ENCODE measurements at regions not wholly inside any gene's neighbourhood (a gene's known extent, or its start where the extent isn't known, plus 50 kb on each side); places are given as distances from the start of the nearest gene placed in this dataset.

DNA sequence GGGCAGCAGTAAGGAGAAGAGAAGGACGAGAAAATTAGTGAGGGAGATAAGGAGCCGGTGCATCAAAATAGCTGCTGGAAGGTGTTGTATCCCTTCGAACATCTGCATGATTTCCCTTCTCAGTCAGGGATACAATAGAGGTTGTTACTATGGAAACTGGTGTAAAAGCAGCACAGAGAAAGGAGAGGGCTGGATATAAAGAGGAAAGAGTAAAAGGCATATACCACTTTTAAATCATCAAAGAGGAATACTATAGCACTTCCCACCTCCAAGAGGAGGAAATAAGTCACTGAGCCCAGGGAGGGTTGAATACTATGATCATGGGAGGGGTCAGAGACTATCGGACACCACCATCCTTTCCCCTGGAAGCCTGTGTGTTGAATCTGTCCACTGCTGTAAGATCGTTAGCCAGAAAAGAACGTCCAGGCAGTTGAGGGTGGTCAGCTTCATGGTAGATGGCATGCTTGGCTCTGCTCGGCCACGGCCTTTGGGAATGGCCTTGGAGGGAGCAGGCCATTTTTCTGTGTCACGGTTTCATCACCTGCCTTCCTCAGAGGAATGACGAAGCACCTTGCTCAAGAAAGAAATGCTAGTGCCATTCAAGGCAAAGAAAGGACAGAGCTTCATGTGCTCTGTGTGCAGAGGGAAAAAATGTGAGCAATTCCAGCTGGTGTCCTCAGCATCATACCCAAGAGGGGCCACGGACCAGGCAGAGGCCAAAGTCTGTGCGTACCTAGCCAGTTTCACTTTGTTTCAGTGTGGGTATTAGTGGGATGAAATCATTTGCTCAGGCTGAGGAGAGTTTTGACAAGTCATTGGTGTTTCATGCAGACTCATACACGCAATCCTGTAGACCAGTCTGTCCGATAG lies 64.2 kb downstream of the IRF2BP2 start (continued):
- TF ChIP-seq, protein P1, sequence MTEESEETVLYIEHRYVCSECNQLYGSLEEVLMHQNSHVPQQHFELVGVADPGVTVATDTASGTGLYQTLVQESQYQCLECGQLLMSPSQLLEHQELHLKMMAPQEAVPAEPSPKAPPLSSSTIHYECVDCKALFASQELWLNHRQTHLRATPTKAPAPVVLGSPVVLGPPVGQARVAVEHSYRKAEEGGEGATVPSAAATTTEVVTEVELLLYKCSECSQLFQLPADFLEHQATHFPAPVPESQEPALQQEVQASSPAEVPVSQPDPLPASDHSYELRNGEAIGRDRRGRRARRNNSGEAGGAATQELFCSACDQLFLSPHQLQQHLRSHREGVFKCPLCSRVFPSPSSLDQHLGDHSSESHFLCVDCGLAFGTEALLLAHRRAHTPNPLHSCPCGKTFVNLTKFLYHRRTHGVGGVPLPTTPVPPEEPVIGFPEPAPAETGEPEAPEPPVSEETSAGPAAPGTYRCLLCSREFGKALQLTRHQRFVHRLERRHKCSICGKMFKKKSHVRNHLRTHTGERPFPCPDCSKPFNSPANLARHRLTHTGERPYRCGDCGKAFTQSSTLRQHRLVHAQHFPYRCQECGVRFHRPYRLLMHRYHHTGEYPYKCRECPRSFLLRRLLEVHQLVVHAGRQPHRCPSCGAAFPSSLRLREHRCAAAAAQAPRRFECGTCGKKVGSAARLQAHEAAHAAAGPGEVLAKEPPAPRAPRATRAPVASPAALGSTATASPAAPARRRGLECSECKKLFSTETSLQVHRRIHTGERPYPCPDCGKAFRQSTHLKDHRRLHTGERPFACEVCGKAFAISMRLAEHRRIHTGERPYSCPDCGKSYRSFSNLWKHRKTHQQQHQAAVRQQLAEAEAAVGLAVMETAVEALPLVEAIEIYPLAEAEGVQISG (CRISPR knock-in tag; IDR thresholded peaks at IDR 0.05): peak; percentile 48; the same call in 1 of the 2 replicates
- TF ChIP-seq ZMYM3 (CRISPR knock-in tag; IDR thresholded peaks at IDR 0.05) (peak; percentile 75; the same call in 1 of the 2 replicates), NFAT5 (CRISPR knock-in tag; IDR thresholded peaks at IDR 0.05) (no peak), PHB2 (IDR thresholded peaks at IDR 0.05; ENCODE audit: partially characterized antibody) (no peak), RAD51 (IDR thresholded peaks at IDR 0.05; ENCODE audit: borderline replicate concordance) (no peak), ZNF570 (CRISPR knock-in tag; IDR thresholded peaks at IDR 0.05; ENCODE audit: borderline replicate concordance) (no peak), RNF2 (conservative IDR thresholded peaks at IDR 0.05; ENCODE audit: low read depth) (peak; percentile 62; the same call in 1 of the 2 replicates), ZNF382 (CRISPR knock-in tag; IDR thresholded peaks at IDR 0.05; ENCODE audit: borderline replicate concordance) (no peak), SCMH1 (CRISPR knock-in tag; IDR thresholded peaks at IDR 0.05; ENCODE audit: borderline replicate concordance) (no peak), ZBTB3 (CRISPR knock-in tag; IDR thresholded peaks at IDR 0.05; ENCODE audit: borderline replicate concordance, low read depth) (0 out of 2 replicates have a peak, but pooled peaks have one; percentile 9), ZNF383 (CRISPR knock-in tag; IDR thresholded peaks at IDR 0.05; ENCODE audit: borderline replicate concordance) (no peak), ZNF460 (CRISPR knock-in tag; IDR thresholded peaks at IDR 0.05; ENCODE audit: borderline replicate concordance) (no peak), ZNF331 (CRISPR knock-in tag; IDR thresholded peaks at IDR 0.05) (no peak), CREB1 (IDR thresholded peaks at IDR 0.05) (peak; percentile 17; the same call in 1 of the 2 replicates), CREB1 (CRISPR knock-in tag; IDR thresholded peaks at IDR 0.05) (no peak), MAFG (CRISPR knock-in tag; IDR thresholded peaks at IDR 0.05) (peak; percentile 84), HMG20A (CRISPR knock-in tag; IDR thresholded peaks at IDR 0.05; ENCODE audit: borderline replicate concordance) (peak; percentile 53; the same call in 1 of the 2 replicates)
- TF ChIP-seq, protein P2, sequence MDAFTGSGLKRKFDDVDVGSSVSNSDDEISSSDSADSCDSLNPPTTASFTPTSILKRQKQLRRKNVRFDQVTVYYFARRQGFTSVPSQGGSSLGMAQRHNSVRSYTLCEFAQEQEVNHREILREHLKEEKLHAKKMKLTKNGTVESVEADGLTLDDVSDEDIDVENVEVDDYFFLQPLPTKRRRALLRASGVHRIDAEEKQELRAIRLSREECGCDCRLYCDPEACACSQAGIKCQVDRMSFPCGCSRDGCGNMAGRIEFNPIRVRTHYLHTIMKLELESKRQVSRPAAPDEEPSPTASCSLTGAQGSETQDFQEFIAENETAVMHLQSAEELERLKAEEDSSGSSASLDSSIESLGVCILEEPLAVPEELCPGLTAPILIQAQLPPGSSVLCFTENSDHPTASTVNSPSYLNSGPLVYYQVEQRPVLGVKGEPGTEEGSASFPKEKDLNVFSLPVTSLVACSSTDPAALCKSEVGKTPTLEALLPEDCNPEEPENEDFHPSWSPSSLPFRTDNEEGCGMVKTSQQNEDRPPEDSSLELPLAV (CRISPR knock-in tag; conservative IDR thresholded peaks at IDR 0.05; ENCODE audit: low read depth): no peak
- TF ChIP-seq, protein P3, sequence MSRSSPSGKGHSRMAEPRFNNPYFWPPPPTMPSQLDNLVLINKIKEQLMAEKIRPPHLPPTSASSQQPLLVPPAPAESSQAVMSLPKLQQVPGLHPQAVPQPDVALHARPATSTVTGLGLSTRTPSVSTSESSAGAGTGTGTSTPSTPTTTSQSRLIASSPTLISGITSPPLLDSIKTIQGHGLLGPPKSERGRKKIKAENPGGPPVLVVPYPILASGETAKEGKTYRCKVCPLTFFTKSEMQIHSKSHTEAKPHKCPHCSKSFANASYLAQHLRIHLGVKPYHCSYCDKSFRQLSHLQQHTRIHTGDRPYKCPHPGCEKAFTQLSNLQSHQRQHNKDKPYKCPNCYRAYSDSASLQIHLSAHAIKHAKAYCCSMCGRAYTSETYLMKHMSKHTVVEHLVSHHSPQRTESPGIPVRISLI (CRISPR knock-in tag; IDR thresholded peaks at IDR 0.05; ENCODE audit: borderline replicate concordance): no peak

Data from HepG2 (cell line).